H1 (cell line): ENCODE measurements at regions not wholly inside any gene's neighbourhood (a gene's known extent, or its start where the extent isn't known, plus 50 kb on each side); places are given as distances from the start of the nearest gene placed in this dataset.

ENCODE experiments used
- CTCF ChIA-PET: fragments of 300-600 bp; sonication (Branson Sonifier 250); formaldehyde crosslinking; loops from one replicate; lab custom pipeline; 2021; ENCODE audit not compliant: partially characterized antibody; lab: Charles Lee
- POLR2A ChIA-PET: fragments of 300-600 bp; sonication (Branson Sonifier 250); formaldehyde crosslinking; loops from one replicate; lab custom pipeline; 2021; ENCODE audit warnings: inconsistent platforms; ENCODE audit not compliant: partially characterized antibody; lab: Charles Lee
- DNase-seq, 2 experiments: peaks; one replicate each; pipeline versions ENCODE4 v3.0.0 to v3.0.0-alpha.2; 2010 to 2022; ENCODE audit warnings: low spot score in 2 of 2, low read depth in 1 of 2, mixed read lengths in 1 of 2
- FAIRE-seq: peaks from 2 replicates; lab custom pipeline; 2011; peaks lifted over from hg19 to GRCh38; lab: Jason Lieb, UNC
- H2AFZ ChIP-seq: 2 replicates; pipeline ENCODE4 v1.8.1; 2012; ENCODE audit warnings: low read length, inconsistent platforms
- H2AK5ac ChIP-seq: 2 replicates; pipeline ENCODE4 v1.6.1; 2013; ENCODE audit warnings: low read depth, low read length
- H2BK120ac ChIP-seq: replicated peaks from 2 replicates; pipeline ENCODE3; 2013; ENCODE audit warnings: low read depth, low read length, inconsistent platforms
- H2BK12ac ChIP-seq: 2 replicates; pipeline ENCODE4 v1.6.1; 2013; ENCODE audit warnings: low read depth, low read length
- H2BK15ac ChIP-seq: 2 replicates; pipeline ENCODE4 v1.6.1; 2013; ENCODE audit warnings: low read length
- H2BK20ac ChIP-seq: 2 replicates; pipeline ENCODE4 v1.6.1; 2013; ENCODE audit warnings: low read length
- H2BK5ac ChIP-seq: 2 replicates; pipeline ENCODE4 v1.6.1; 2013; ENCODE audit warnings: low read depth, low read length
- H3K14ac ChIP-seq: 2 replicates; pipeline ENCODE4 v1.6.1; 2013; ENCODE audit warnings: inconsistent platforms; ENCODE audit not compliant: insufficient read length
- H3K18ac ChIP-seq: 2 replicates; pipeline ENCODE4 v1.6.1; 2013; ENCODE audit warnings: low read length; ENCODE audit errors: extremely low read depth
- H3K23ac ChIP-seq: 2 replicates; pipeline ENCODE4 v1.6.1; 2013; ENCODE audit warnings: inconsistent platforms; ENCODE audit not compliant: insufficient read length
- H3K23me2 ChIP-seq: 2 replicates; pipeline ENCODE4 v1.6.1; 2013; ENCODE audit warnings: low read depth, low read length
- H3K27ac ChIP-seq: 2 replicates; pipeline ENCODE4 v1.6.1; 2011; ENCODE audit warnings: low read depth, low read length, inconsistent platforms
- H3K27me3 ChIP-seq, 4 experiments: replicated peaks in 1 of 4; 1 replicate in 1 of 4; 2 replicates in 3 of 4; pipeline versions ENCODE4 v1.6.1 to v1.8.1; 2011 to 2013; ENCODE audit warnings: low read length in 3 of 4, mild to moderate bottlenecking in 3 of 4, inconsistent platforms in 2 of 4, mixed read lengths in 2 of 4, moderate library complexity in 1 of 4; ENCODE audit not compliant: control insufficient read depth in 3 of 4, insufficient read depth in 3 of 4; ENCODE audit errors: extremely low read depth in 1 of 4
- H3K36me3 ChIP-seq, 4 experiments: 2 replicates each; pipeline versions ENCODE4 v1.6.1 to v1.8.1; 2011 to 2013; ENCODE audit warnings: mild to moderate bottlenecking in 4 of 4, low read length in 3 of 4, moderate library complexity in 2 of 4, control low read depth in 1 of 4, inconsistent platforms in 1 of 4; ENCODE audit not compliant: insufficient read depth in 4 of 4, control insufficient read depth in 2 of 4
- H3K4ac ChIP-seq: replicated peaks from 2 replicates; pipeline ENCODE3; 2013; ENCODE audit warnings: low read length, low read depth, mixed read lengths, inconsistent platforms; ENCODE audit not compliant: insufficient read length
- H3K4me1 ChIP-seq, 4 experiments: replicated peaks in 1 of 4; 1 replicate in 1 of 4; 2 replicates in 3 of 4; pipeline versions ENCODE4 v1.6.1 to v1.8.1; 2011 to 2013; ENCODE audit warnings: low read length in 3 of 4, inconsistent platforms in 2 of 4, mixed read lengths in 1 of 4; ENCODE audit not compliant: insufficient read depth in 4 of 4, control insufficient read depth in 3 of 4
- H3K4me2 ChIP-seq, 2 experiments: 2 replicates each; pipeline versions ENCODE4 v1.6.1 to v1.8.1; 2011 to 2013; ENCODE audit warnings: low read depth in 2 of 2, low read length in 2 of 2, control low read depth in 1 of 2, inconsistent platforms in 1 of 2, mild to moderate bottlenecking in 1 of 2; ENCODE audit not compliant: insufficient read depth in 1 of 2
- H3K4me3 ChIP-seq, 4 experiments: fragments of 200-600, 300-600 bp in 1 of 4; sonication (generic), shearing (Covaris generic), sonication (Bioruptor Twin) in 1 of 4; 2 replicates each; pipeline versions ENCODE4 v1.5.1 to v1.8.1; 2011 to 2016; ENCODE audit warnings: low read length in 4 of 4, low read depth in 3 of 4, control low read depth in 2 of 4, inconsistent platforms in 2 of 4, mild to moderate bottlenecking in 2 of 4, mixed read lengths in 1 of 4, moderate library complexity in 1 of 4; ENCODE audit not compliant: insufficient read depth in 2 of 4; ENCODE audit errors: extremely low read depth in 1 of 4
- H3K56ac ChIP-seq: replicated peaks from 2 replicates; pipeline ENCODE3; 2013; ENCODE audit warnings: low read depth, mild to moderate bottlenecking, mixed read lengths, low read length, inconsistent platforms; ENCODE audit not compliant: insufficient read length
- H3K79me1 ChIP-seq: 2 replicates; pipeline ENCODE4 v1.6.1; 2013; ENCODE audit warnings: low read depth, low read length, control low read depth
- H3K79me2 ChIP-seq, 2 experiments: 2 replicates each; pipeline versions ENCODE4 v1.6.1 to v1.8.1; 2012 to 2013; ENCODE audit warnings: low read length in 2 of 2, mild to moderate bottlenecking in 2 of 2, inconsistent platforms in 1 of 2; ENCODE audit not compliant: insufficient read depth in 2 of 2, control insufficient read depth in 1 of 2
- H3K9ac ChIP-seq, 4 experiments: replicated peaks in 1 of 4; 1 replicate in 1 of 4; 2 replicates in 3 of 4; pipeline versions ENCODE4 v1.6.1 to v1.8.1; 2011 to 2013; ENCODE audit warnings: low read depth in 3 of 4, low read length in 3 of 4, control low read depth in 2 of 4, mild to moderate bottlenecking in 2 of 4, moderate library complexity in 2 of 4, inconsistent platforms in 1 of 4; ENCODE audit errors: extremely low read depth in 1 of 4
- H3K9me3 ChIP-seq, 2 experiments: 2 replicates each; pipeline versions ENCODE4 v1.6.1 to v1.8.1; 2012 to 2013; ENCODE audit warnings: mild to moderate bottlenecking in 2 of 2, moderate library complexity in 2 of 2, control low read depth in 1 of 2, inconsistent platforms in 1 of 2, low read depth in 1 of 2, low read length in 1 of 2, mixed read lengths in 1 of 2; ENCODE audit not compliant: insufficient read depth in 2 of 2
- H4K20me1 ChIP-seq, 2 experiments: replicated peaks in 1 of 2; 2 replicates each; pipeline versions ENCODE3 to v1.8.1; 2011 to 2013; ENCODE audit warnings: inconsistent platforms in 2 of 2, low read length in 2 of 2, mild to moderate bottlenecking in 1 of 2; ENCODE audit not compliant: insufficient read depth in 2 of 2, control insufficient read depth in 1 of 2
- H4K5ac ChIP-seq: 2 replicates; pipeline ENCODE4 v1.6.1; 2013; ENCODE audit warnings: low read length, low read depth, mixed read lengths, inconsistent platforms; ENCODE audit not compliant: insufficient read length
- H4K8ac ChIP-seq: 2 replicates; pipeline ENCODE4 v1.8.0; 2013; ENCODE audit warnings: mild to moderate bottlenecking, moderate library complexity, low read length, inconsistent platforms; ENCODE audit not compliant: insufficient read depth; ENCODE audit errors: extremely low read depth
- H4K91ac ChIP-seq: replicated peaks from 2 replicates; pipeline ENCODE3; 2013; ENCODE audit warnings: low read length, mixed read lengths, inconsistent platforms; ENCODE audit not compliant: insufficient read length
- CHD1 ChIP-seq: IDR thresholded peaks from 2 replicates; pipeline ENCODE4 v1.6.1; 2012; ENCODE audit warnings: low read depth, low read length, improper control_type of control experiment
- RFX5 ChIP-seq: IDR thresholded peaks from 2 replicates; pipeline ENCODE4 v1.6.1; 2011; ENCODE audit warnings: low read depth, low read length, improper control_type of control experiment, borderline replicate concordance
- WGBS, 2 experiments: shearing (Covaris generic) in 1 of 2; methylation state at CpG; one replicate each; pipeline versions ENCODE4 v1.1.6 to v1.1.7; 2013 to 2015; ENCODE audit warnings: low lambda C conversion rate in 2 of 2, mixed read lengths in 2 of 2, inconsistent platforms in 1 of 2, low coverage in 1 of 2, missing lambda C conversion rate in 1 of 2; ENCODE audit not compliant: insufficient replicate concordance in 2 of 2, insufficient coverage in 1 of 2, insufficient read length in 1 of 2; ENCODE audit errors: extremely low coverage in 1 of 2, missing lambda C conversion rate in 1 of 2; 5-methylcytosine and 5-hydroxymethylcytosine counted together

DNA sequence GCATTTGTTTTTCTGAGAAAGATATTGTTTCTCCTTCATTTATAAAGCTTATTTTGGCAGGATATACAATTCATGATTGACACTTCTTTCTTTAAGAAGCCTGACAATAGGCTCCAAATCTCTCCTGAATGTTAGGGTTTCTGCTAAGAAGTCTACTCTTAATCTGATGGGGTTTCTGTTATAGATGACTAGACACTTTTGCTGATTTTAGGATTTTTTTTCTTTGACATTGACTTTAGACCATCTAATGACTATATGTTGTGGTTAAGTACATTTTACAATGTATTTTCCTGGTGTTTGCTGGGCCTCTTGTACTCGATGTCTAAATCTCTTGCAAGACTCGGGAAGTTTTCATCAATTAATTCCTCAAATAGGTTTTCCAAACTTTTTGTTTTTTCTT lies 321.8 kb upstream of the SMIM30 start:
- ChIA-PET CTCF (no interaction called here), POLR2A (no interaction called here)
- peaks cover 0 to 20% of the 10 kb centered on the region in 2 experiments; a peak in 1 of 4 replicates for H3K9me3 ChIP-seq
- no peak overlapping the region for H2BK5ac ChIP-seq
- DNase-seq (no peak), FAIRE-seq (no peak)
- WGBS, 2 experiments = 91% methylated on average over 2 of the region's 2 CpGs; no CpG with 5 or more reads in 1 of the 2 experiments
- H2BK20ac ChIP-seq = no peak overlapping the region
- no peak overlapping the region for H4K5ac ChIP-seq
- no peak overlapping the region for H2BK12ac ChIP-seq
- no peak overlapping the region for H3K9ac ChIP-seq
- H3K4me1 ChIP-seq = no peaks in the 10 kb centered on the region
- H3K79me2 ChIP-seq = no peaks in the 10 kb centered on the region
- no peak overlapping the region for H4K8ac ChIP-seq
- H2AK5ac ChIP-seq = no peak overlapping the region
- H3K4me2 ChIP-seq = no peak overlapping the region
- no peaks in the 10 kb centered on the region; the same call in 1 of the 2 replicates for H3K23me2 ChIP-seq
- no peak overlapping the region for H3K14ac ChIP-seq
- no peak overlapping the region for H3K27ac ChIP-seq
- H2BK120ac ChIP-seq = no peak overlapping the region
- no peak overlapping the region for H3K18ac ChIP-seq
- no peaks in the 10 kb centered on the region for H4K20me1 ChIP-seq
- H4K91ac ChIP-seq = no peak overlapping the region
- no peaks in the 10 kb centered on the region for H3K27me3 ChIP-seq
- H3K36me3 ChIP-seq = no peaks in the 10 kb centered on the region
- no peak overlapping the region for H2AFZ ChIP-seq
- no peak overlapping the region for H3K4me3 ChIP-seq
- H2BK15ac ChIP-seq = no peak overlapping the region
- TF ChIP-seq CHD1 = no peak
- no peak for TF ChIP-seq RFX5
- H3K4ac ChIP-seq = no peak overlapping the region
- no peak overlapping the region for H3K56ac ChIP-seq
- H3K79me1 ChIP-seq = no peaks in the 10 kb centered on the region
- H3K23ac ChIP-seq = no peak overlapping the region
